Renal pelvis (tissue), 1 donor: ENCODE measurements at regions not wholly inside any gene's neighbourhood (a gene's known extent, or its start where the extent isn't known, plus 50 kb on each side); places are given as distances from the start of the nearest gene placed in this dataset.

Experiments used
- DNase-seq: peaks from one replicate; pipeline ENCODE4 v3.0.0-alpha.2; 2013

DNA sequence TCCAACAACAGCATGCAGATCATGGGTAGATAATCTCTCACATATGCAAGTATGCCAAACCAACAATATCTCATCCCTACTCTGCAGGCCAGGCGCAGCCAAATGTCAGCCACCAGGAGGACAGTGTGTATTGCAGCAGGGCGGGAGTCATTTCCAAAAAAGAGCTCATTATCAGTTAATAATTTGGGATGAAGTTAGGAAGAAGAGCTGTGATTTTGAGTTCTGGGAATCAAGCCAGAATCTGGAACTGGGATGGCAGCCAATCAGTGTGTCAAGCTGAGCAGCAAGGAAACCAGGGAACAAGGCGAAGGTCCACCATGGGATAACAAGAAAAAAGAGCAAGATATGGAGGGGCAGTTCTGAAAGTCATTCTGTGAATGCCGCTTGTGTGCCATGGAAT is 88.2 kb upstream of the CAMK2D start:
- DNase-seq, result no peak

GRCh38 chr4:113847710-113848109 is 86.2 kb upstream of the CAMK2D start:
- DNase-seq, result no peak

GRCh38 chr4:113846433-113846832 is 84.9 kb upstream of the CAMK2D start:
- no peak for DNase-seq

- DNase-seq, result no peak
Observed at GRCh38 chr4:113845138-113845537, 83.6 kb upstream of the CAMK2D start.

DNA sequence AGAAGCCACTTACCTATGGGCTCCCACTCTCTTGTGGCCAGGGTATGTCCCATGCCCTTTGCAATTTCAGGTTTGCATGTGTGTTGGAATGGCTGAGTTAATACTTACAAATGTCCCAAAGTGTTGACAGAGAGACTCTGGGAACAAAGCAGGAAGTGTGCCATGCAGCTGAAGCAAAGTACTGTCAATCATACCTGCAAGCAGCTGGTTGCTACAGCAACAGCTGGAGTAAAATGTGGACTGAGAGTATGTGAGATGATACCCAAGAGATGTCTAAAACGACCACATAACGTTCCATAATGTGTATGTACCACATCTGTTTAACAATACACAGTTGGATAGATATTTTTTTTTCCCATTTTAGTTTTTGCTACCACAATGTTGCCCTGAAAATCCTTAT is 82.8 kb upstream of the CAMK2D start:
- no peak for DNase-seq

DNA sequence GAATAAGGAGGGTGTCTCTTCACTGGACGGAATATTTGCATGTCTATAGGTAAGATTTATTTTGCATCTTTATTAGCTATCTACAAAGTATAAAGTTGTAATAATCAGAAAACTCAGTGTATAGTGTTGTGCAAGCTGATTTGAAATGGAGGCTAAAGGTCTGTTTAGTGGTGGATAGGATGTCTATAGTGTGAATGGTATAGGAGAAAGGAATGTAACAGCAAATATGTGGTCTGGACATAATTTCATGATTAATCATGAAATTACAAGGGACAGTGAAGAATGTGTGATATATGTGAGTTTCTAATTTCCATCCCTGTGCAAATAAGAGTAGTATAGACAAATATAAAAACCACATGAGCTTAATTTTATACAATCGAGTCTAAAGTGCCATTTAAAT is 79.3 kb upstream of the CAMK2D start:
- no peak for DNase-seq

GRCh38 chr4:113838460-113838859 is 76.9 kb upstream of the CAMK2D start:
- DNase-seq, result no peak

DNA sequence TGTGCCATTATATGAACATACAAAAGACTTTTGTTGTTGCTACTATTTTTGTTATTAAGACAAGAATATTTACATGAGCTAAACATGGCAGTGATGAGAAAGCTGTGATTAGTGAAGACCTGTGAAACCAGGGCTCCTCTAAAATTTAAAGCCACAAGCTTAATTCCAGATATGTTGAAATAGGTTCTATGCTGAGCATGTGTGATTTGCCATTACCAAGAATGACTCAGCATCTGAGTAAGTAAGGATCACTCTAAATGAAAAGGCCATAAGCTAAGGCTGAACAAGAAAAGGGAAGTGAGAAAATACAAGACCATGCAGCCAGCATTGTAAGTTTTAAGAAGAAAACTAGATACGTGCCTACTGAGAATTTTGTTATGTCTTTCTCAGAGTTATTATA is 75.9 kb upstream of the CAMK2D start:
- DNase-seq, result no peak

DNA sequence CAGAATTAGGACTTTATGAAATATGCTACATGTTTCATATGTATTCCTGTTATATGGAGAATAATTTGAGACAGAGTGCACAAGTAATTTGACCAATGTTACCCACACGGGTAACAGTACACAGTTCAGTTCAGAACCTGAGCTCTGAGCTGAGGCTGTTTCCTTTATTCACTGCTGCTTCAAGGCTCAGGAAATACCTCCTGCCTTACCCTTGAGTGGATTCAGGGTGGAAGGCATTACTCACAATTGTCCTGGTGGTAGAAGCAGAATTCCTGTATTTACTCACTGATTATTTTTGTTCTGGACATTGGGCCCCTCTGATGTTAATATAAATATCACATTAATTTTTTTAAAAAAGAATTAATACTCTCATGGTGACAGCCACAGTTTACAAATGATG is 73.5 kb upstream of the CAMK2D start:
- DNase-seq, result no peak

- DNase-seq, result no peak
Observed at GRCh38 chr4:113834298-113834697, 72.8 kb upstream of the CAMK2D start.

- DNase-seq, result no peak
Observed at GRCh38 chr4:113832803-113833202, 71.3 kb upstream of the CAMK2D start.

DNA sequence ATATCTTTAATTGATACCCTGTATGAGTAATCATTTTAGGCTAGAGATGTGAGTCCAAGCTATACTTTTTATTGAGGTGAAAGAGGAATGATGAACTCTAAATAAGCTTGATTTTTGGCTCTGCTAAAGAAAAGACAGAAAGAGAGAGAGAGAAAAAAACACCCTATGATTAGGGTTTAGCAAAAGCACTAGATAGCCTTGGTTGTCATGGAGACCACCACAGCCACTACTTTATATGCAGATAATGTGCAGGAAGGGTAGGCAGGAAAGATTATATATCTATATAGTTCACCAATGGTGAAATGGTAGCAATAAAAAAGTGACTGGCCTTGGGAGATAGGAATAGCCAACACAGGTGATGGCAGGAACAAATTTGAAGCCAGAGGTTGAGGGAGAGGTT is 69.9 kb upstream of the CAMK2D start:
- no peak for DNase-seq

- DNase-seq, result no peak
Observed at GRCh38 chr4:113828702-113829101, 67.2 kb upstream of the CAMK2D start.

- no peak for DNase-seq
Observed at GRCh38 chr4:113827285-113827684, 65.7 kb upstream of the CAMK2D start.

DNA sequence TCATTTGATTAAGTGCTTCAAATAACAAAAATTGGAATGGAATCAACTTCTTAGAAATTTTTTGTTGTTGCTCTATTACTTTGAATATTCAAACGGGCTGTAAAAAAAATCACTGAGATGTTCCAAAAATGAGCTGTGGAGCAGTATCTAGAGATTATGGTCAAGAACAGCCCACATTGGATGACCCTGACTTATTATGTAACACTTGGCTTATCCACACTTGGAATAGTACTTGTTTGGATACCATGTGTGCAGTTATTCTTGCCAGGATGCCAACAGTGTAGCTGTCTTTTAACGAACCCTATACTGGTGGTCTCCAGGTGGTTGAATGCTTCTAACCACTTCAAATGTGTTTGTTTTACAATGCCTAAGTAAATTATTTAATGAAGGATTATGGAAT is 64.9 kb upstream of the CAMK2D start:
- DNase-seq, result no peak

GRCh38 chr4:113825272-113825671 is 63.7 kb upstream of the CAMK2D start:
- DNase-seq, result no peak

DNA sequence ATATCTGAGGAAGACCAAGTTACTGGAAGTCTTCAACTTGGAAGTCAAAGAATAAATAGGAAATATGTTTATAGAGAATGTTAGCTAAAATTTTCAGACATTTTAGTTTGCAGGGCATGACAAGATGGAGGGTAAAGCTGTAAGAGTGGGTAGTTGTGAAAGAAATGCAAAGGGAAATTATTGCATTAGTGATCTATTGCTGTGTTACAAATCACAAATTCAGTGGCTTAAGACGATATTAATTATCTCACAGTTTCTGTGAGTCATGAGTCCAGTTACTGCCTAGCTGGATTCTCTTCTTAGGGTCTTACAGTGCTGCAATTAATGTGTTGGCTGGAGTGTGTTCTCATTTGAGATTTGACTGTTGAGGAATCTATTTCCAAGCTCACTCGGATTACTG is 62.9 kb upstream of the CAMK2D start:
- no peak for DNase-seq

GRCh38 chr4:113823291-113823659 is 61.7 kb upstream of the CAMK2D start:
- no peak for DNase-seq

GRCh38 chr4:113822555-113823290 is 61.2 kb upstream of the CAMK2D start:
- DNase-seq, result no peak

DNA sequence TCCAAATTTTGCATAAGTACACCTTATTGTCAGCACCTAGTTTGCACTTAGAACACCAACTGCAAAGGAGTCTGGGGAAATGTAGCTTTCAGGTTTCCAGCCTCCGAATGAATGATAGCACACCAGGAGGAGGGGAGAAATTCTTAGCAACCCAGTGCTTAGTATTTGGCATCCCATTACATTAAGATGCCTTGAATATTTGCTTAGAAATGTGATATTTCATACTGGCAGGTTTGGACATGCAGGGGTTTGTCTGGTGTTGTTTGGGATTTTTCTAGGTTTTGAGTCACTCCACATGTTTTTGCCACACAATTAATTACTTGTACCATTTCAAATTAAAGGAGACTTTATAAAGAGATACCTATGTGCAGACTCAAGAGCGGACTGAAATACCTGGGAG is 60.3 kb upstream of the CAMK2D start:
- DNase-seq, result peak; percentile 28

DNA sequence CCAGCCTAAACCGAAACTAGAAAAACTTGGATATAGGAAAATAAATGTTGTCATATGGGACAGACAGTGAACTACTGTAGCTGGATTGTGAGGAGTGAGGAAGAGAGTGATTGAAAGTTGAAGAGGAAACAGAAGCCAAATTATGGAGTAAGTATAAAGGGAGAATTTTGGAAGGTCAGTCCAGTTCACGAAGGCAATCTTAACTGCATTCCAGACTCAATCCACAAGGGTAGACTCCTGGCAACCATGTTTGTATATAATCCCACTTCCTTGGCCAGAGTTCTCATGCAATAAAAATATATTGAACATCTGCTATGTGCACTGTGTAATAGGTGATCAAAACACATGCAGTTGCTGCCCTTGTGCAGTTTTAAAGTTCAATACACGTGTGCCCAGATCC is 58.6 kb upstream of the CAMK2D start:
- DNase-seq, result no peak

- DNase-seq, result no peak
Observed at GRCh38 chr4:113815826-113816225, 54.3 kb upstream of the CAMK2D start.

DNA sequence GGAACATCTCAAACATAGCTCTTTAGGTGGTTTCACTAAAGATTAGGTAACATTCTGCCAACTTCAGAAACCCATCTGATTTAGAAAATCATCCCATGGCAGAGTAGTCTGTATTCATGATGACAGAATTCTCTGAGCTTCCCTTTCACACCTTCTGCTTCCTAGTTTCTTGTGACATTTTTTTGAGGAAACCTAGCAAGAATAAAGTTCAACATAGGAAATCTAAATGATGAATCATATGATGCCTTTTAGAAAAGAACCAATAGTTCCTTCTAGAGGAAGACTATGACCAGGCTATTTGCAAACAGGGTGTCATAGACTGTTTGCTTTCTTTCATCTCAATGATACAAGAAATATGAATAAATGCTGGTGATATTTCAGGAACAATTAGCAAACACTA is 49.8 kb upstream of the CAMK2D start:
- no peak for DNase-seq
